ENCODE measurements at regions not wholly inside any gene's neighbourhood (a gene's known extent, or its start where the extent isn't known, plus 50 kb on each side); places are given as distances from the start of the nearest gene placed in this dataset.

DNA sequence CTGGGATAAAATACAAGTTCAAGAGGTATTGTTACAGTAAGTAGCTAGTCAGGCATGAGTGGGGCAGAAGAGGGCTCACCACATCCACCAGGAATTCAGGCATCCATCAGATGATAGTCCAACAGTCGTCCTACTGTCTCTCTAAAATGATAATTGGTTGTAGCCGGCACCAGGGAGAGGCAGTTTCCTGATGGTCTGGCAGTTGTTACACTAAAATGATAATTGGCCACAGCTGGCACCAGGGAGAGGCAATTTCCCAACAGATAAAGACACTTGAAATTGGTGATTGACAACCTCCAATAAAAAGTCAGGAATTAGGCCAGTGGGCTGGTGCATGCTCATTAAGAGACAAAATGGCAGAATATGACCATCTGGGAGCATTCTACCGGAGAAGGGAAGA lies 545.8 kb downstream of the AMY1C start:
- TF ChIP-seq, protein P1, sequence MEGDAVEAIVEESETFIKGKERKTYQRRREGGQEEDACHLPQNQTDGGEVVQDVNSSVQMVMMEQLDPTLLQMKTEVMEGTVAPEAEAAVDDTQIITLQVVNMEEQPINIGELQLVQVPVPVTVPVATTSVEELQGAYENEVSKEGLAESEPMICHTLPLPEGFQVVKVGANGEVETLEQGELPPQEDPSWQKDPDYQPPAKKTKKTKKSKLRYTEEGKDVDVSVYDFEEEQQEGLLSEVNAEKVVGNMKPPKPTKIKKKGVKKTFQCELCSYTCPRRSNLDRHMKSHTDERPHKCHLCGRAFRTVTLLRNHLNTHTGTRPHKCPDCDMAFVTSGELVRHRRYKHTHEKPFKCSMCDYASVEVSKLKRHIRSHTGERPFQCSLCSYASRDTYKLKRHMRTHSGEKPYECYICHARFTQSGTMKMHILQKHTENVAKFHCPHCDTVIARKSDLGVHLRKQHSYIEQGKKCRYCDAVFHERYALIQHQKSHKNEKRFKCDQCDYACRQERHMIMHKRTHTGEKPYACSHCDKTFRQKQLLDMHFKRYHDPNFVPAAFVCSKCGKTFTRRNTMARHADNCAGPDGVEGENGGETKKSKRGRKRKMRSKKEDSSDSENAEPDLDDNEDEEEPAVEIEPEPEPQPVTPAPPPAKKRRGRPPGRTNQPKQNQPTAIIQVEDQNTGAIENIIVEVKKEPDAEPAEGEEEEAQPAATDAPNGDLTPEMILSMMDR (IDR thresholded peaks at IDR 0.05) = no peak
- TF ChIP-seq POLR2A (IDR thresholded peaks at IDR 0.05) (no peak), EP300 (IDR thresholded peaks at IDR 0.05) (no peak)
